CD4-positive, alpha-beta T cell treated with Interferon gamma for 1 hour (primary cell): ENCODE measurements at regions not wholly inside any gene's neighbourhood (a gene's known extent, or its start where the extent isn't known, plus 50 kb on each side); places are given as distances from the start of the nearest gene placed in this dataset.

Experiments used
- DNase-seq: peaks from one replicate; pipeline ENCODE4 v3.0.0-alpha.2; 2020

DNA sequence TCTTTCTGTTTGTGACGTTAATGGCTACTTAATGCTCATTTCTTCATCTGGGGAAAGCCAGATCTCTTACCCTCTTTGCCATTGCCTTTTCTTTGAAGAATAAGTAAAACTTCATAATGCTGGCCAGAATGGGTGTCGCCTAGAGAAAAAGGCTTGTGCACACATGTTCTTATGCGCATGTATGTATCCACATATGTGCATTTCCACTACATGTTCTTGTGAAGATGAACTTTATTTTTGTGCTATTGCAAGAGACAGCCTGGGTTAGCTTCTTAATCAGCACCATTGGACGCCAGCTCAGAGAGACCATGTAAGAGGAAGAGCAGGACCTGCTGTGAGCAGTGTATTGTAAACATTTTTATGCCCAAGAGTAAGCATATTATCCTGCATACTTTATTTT lies 178.7 kb downstream of the SPRY1 start:
- no peak for DNase-seq

DNA sequence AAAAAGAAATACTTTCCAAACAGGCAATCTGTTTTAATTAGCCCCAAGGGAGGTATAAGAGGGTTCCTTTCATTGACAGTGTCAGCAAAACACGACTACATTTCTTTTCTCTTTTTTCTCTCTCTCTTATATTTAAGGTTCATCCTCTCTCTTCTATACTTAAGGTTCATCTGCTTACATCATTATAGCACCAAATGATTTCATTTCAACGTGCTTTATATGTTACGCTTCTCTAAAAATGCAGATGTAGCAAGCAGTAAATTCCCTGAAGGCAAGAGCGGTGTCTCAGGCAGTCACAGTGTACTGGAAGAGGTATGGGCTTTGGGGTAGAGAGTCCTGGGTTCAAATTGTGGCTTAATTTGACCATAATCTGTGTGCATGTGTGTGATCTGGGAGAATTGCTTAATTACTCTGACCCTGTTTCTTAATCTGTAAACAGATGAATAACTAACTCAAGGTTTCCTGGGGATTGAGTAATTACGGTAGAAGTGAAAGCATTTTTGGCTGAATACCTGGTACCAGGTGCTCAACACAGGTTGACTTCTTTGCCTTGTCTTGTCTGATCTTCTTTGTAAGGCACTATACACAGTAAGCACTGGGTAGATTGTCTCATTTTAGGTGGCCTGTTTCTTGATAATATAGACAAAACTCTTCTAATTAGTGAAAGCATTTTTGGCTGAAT lies 180.8 kb downstream of the SPRY1 start:
- DNase-seq, result no peak

DNA sequence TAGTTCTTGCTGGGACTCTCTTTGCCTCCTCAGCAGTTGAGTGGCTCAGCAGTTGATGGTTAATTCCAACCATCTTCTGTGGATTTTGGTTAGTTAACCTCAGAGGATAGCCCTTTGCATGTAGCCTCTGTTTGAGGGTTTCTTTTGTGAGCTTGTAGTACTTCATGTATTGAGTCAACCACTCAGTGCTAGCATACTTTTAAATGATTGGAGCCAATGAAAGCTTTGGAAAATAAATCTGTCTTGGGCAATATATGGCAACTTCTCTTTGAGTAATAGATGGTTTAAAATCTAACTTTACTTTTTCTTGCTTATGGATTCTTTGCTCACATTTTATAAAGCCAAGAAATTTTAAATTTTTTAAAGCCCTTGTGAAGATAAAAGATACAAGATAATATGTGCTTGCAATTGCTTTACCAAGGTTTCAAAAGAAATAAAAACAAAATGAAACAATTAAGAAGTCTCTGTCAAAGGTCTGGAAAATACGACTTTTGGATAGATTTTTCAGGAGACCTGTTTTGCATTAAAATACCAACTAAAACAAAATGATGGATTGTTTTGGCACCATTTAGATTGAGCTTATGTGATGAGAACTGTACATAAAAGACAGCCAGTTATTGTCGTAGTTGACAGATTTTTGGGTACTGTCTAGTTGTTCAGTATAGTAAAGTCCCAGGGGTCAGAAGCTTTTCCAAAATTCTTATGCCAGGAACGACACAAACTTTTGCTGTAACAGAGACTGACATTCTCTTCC lies 181.9 kb downstream of the SPRY1 start:
- DNase-seq, result no peak

DNA sequence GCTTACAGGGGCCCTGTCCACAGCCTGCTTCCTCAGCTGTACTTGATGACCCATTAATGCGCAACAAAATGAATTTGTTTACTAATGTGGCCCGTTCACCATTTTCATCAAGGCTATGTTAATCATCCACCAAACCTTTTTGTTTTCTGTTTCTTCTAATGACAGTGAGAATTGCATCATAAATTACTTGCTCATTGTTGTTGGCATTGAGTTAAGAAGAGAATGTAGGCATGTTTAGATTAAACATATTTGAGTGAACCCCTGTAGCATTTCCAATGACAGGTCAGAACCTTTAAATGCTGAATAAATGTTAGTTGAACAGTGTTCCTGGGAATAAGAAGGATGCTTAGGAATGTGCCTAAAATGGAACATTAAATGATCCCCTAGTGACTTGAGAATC lies 183.4 kb downstream of the SPRY1 start:
- no peak for DNase-seq

DNA sequence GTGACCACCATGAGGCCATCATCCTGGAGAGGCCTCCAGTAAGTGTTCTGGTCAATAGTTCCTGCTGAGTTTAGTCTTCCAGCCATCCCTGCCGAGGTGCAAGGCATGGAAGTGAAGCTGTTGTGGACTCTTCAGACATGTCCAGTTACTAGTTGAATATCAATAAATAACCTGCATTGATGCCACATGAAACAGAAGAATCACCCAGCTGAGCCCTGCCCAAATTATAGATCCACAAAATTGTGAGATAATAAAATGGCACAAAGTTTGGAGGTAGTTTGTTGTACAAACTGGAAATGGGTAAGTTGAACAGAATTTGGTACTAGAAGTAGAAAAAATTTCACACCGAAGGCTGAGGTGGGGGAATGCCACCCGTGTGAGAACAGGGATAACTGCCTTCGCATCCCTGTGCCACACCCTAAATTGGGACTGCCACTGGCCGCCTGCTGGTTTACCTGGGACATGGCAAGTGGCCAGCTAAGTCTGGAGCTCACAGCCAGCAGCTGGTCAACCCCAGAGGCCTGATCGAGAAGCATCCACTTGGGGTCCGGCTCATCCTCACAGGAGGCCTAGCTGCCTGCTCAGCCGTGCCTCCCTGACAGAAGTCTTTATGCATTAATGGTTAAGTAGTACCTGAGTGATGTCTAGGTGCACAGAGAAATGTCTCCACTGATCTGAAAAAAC lies 184.5 kb downstream of the SPRY1 start:
- DNase-seq, result no peak

DNA sequence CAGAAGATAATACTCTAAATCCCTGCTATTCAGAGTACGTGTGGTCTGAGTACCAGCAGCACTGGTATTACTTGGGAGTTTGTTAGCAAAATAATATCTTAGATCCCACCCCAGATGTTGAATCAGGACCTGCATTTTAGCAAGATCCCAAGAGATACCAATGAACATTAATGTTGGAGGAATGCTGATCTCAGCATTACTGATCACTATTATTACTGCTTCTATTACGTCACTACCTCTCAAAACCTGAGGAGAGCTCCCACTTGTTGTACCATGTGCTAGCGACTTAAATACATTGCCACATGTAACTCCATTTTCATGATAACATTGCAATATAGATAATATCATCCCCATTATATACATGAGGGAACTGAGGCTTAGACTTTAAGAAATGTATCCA lies 185.2 kb downstream of the SPRY1 start:
- no peak for DNase-seq

DNA sequence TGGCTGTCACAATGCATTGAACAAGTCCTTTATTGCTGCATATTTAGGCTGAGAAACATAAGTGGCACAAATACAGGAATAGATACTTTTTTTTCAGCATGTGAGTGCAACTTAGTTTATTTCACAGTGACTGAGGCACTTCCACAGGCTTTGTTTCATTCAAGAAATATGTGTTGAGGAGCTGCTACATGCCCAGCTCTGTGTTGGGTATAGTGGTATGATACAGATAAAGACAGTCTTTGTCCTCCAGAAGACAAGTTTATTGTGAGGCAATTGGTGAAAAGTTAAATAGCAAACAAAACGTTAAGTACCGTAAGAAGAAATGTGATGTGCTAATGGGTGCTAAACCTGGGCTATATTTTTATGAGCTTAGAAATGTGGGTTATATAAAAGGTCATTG lies 186.4 kb downstream of the SPRY1 start:
- no peak for DNase-seq

DNA sequence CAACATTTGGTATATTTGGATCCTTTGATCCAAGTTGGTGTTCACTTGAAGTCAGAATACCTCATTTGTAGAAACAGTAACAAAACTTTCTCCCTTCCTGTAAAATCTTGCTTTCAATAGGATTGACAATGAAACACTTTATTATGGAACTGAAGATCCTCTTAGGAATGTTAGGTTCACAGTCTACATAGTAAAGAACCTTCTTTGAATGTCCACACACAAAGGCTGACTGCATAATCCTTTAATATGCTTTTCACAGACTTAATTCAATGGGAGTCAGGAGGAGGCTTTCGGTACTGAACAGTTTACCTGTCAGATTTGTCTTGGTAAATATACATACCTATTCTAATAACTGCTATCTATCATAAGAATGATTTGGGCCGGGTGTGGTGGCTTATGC lies 188.5 kb downstream of the SPRY1 start:
- DNase-seq, result no peak

DNA sequence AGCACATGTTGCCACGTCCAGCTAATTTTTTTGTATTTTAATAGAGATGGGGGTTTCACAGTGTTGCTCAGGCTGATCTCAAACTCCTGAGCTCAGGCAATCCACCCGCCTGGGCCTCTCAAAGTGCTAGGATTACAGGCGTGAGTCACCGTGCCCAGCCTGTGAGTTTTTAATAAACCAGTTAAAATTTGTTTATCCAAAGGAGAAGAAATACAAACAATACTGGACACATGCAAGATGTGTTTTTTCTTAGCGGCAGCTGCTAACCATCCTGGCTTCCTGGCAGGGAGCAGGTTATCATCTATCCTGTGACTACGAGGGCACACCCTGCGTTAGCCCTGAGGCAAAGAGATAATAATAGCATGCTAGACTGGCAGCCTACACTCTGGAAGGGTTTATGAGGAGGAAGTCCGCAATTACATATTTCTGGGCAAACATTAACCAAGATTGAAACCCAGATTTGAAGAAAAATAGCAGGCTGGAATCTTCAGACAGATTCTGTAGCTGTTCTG lies 191.4 kb downstream of the SPRY1 start:
- DNase-seq, result no peak

DNA sequence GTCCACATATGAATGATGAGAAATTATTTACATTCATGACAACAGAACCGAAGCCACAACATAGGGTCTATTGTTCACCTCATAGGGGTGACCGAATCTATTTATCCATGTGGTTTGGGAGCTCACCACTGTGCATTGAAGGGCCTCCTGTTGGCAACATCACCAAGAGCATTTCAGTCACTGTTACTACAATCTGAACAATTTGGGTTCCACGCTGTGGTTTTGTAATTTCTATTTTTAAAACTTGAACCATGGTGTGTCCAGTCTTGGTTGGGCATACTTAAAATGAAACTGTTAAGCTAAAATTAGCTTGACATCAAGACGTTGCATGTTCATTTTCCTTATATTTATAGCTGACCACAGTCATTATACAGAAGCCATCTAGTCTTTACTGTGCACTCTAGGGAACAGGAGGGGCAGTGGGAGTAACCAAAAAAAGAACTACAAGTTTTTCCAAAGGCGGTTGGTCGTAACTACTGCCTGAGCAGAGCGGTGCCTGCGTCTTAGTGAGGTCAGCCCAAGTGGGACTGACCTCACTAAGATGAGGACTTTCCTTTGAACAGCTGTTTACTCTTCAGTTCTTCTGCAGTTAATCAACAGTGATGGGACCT lies 192.1 kb downstream of the SPRY1 start:
- DNase-seq, result no peak

DNA sequence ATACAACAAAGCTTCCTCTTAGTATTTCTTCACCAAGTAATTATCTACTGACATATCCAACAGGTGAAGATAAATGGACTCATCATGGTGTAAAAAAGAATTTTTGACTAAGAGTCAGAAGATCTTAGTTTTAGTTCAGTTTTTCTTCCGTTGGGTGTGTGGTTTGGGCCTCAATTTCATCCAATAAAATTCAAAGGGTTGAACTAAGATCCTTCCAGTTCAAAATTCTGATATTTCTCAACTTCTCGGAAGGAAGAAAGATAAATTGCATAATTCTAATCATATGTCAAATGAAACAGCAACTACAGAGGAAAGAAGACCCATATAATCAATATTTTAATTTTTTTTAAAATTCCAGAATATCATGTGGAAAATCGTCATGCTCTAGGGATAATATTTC lies 192.7 kb downstream of the SPRY1 start:
- DNase-seq, result no peak

DNA sequence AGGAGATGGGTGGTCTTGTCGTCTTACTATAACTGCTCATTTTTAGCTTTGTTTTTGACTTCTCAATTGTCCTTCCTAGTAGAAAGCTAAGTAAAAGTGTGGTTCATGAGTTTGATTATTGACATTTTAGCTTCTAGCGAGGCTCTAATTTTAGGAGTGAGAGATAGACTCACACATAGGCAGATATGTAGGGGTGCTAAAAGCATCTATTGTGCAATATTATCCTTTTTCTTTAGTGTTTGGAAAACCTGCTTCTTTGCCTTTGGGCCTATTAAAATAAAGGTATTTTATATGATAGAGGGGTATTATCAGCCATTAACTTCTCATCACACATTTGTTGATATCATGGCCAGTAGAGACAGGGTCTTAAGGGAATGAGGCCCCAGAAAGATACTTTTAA lies 195.3 kb downstream of the SPRY1 start:
- no peak for DNase-seq

DNA sequence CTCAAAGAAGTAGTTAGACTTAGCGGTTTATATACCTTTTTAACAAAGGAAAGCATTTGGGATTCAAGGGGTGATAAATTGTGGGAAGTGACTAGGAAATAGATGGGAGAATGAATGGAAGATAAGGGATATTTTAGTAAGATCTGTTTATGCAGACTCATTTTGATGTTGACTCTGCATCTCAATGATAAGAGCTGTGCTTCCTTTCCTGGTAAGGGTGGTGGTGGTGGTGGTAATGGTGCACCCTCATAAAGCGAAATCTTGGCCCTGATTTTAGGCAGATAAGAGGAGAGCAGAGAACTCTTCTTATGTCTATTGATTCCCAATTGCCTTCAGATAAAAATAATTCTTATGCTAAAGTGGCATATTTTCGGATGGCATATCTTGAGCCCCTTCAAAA lies 197.1 kb downstream of the SPRY1 start:
- DNase-seq, result no peak

DNA sequence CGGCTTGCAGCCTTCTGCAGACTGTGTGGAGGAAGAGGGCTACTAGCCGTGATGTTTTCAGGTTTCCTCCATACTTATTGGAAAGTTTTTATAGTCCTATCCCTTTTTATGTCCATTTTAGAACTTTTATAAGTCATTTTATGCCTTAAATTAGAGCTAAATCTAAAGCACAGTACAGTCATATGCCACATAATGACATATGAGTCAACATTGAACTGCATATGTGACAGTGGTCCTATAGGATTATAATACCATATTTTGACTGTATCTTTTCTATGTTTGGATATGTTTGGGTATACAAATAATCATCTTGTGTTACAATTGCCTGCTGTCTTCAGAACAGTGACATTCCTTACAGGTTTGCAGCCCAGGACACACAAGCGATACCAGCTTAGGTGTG lies 200.2 kb downstream of the SPRY1 start:
- no peak for DNase-seq

DNA sequence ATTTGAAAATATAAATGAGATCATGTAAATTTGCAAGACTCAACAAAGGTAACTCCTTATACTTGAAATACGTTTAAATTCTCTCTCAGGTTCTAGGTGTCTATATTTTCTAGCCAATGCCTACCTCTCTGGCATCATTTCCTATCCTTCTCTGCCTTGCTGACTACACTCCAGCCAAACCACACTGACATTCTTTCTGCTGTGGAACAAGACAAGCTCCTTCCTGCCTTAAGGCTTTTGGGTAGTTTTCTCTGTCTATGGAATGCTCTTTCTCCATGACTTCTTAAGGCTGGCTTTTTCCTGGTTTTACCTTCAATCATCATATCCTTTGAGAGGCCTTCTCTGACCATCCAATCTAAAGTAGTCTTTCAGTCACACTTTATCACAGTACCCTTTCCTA lies 201.0 kb downstream of the SPRY1 start:
- no peak for DNase-seq

DNA sequence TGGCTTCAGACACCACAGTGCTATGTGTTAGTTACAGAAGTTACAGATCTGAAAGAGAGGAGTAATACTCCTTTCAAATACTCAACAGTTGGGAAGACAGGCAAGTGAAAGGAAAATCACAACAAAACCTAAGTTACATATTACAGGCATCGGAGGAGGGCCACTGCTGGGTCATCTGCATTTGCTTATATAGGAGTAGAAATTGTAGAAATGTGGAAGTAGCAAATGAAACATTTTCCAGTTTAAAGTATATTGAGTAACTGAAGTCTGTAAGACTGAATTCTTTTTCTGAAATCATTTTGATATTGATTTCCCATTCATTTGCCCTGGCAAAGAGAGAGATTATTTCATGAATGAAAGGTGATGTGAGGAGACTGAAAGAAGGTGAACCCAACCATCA lies 201.7 kb downstream of the SPRY1 start:
- no peak for DNase-seq

DNA sequence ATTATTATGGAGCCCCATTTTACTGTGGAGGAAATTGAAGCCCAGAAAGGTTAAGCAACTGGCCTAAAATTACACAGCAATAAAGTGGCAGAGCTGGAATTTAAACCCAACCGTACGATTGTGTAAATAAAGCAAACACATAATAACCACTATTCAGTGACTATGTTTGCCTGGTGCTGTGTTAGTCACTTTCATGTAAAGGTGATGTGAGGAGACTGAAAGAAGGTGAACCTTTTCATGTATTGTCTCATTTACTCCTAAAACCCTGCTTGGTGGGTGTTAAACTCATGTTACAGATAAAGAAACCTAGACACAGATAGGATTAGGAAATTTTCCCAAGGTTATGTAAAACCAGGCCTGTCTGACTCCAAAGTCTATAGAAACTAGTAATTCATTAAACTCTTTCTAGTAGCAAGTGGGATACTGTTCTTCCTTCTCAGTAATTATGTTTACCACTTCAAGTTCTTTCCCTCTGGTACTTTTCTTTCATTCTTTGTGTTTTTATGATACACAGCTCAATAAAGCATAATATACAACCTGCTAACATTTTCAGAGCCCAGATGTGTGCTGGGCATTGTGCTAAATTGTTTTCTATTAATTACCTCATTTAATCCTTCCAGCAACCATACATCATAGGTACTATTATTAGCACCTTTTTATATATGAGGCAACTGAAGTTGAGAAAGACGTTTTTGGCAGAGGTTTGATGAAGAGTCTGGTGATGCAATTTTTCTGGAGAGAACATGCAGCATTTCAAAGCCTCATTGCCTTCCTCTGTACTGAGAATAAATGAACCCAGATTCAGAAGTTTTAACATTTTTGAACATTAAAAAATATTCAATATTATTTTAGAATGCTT lies 202.7 kb downstream of the SPRY1 start:
- DNase-seq, result no peak

DNA sequence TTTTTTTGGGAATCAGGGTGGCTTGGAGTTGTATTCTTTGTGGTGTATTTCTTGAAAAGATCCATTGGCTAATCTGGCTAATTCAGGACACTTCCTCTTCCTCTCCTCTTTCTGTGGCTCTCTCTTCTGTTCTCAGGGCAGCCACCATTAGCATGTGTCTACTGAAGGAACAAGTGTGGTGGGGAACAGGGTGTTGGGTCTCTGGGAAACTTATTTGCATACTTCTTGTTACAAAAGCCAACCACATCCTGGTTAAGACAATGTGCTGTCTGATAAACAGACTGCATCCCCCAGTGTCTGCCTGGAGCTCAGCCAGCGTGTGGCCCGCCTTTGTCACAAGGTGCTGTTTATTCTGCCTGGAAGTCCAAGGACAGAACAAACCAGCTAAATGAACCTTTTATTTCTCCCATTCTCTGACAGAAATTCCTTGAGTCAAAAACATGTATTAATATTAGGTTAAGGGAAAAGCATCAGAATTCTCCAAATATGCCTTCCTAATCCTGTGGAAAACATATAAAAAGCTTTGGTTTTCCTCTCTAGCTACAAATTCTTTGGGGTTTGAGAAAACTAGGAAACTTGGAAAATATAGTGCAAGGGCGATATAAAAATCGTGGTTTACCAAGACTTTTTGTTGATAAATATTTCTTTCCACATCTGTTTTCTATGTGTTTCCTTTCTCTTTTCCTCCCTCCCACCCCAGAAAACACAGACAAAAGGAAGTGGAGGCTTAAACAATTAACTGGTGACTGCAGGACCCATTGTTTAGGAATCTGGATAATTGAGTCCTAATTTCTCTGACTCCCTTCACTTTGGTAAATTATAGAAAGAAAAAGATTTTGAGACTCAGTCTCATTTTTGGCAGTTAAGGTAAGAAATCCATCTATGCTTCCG lies 203.6 kb downstream of the SPRY1 start:
- DNase-seq, result peak; percentile 70

DNA sequence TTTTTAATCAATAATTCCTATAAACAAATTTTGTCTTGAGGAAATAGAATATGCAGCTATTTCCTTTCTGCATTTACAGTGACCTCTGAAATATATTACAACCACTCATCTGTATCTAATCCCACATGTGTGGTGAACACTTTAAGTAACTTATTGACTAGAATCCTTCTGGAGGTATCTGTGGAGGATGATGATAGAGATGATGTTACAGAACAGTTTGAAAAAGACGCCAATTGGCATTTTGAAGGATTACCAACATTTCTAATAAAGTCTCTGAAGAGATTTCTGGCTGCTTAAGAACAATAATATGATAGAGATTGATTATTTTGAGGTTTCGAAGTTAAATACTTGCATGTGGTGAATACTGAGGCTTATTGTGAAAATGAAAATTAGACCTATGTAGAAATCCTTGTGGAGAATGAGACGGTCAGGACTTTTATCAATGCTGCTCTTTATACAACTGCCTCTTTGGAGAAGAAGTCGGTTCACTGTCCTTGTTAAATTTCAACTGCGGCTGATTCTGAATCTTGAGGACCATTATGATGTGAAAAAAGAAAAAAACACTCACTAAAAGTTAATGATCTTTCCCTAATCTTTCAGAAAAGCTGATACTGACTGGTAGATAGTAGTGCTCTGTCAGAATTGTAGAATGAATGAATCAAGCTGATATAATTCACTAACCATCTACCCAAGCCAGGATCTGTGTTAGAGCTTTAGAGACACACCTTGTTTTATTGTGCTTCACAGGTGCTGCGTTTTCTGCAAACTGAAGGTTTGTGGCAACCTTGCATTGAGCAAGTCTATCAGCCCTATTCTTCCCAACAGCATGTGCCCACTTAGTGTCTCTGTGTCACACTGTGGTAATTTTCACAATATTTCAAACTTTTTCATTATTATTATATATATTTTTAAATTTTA lies 204.7 kb downstream of the SPRY1 start:
- DNase-seq, result no peak

DNA sequence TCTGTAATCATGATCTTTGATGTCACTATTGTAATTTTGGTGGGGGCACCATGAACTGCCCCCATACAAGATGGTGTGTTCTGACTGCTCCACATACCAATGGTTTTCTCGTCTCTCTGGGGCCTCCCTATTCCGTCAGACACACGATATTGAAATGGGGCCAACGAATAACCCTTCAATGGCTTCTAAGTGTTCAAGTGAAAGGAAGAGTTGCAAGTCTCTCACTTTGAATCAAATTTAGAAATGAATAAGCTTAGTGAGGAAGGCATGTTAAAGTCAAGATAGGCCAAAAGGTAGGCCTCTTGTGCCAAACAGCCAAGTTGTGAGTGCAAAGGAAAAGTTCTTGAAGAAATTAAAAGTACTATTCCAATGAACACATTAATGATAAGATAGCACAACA lies 205.4 kb downstream of the SPRY1 start:
- no peak for DNase-seq
